CD4-positive, alpha-beta T cell treated with Interleukin-21 for 1 hour (primary cell): ENCODE measurements at regions not wholly inside any gene's neighbourhood (a gene's known extent, or its start where the extent isn't known, plus 50 kb on each side); places are given as distances from the start of the nearest gene placed in this dataset.
"Not testable (repeated sequence)": the region's sequence is repeated elsewhere in the genome, so short reads cannot be mapped to it uniquely, and the experiment has no call there.

Experiments
- DNase-seq: peaks from one replicate; pipeline ENCODE4 v3.0.0-alpha.2; 2020

- no peak for DNase-seq
Measured at GRCh38 chr2:16059393-16060016, 119.2 kb downstream of the MYCN start.

- no peak for DNase-seq
Measured at GRCh38 chr2:16058747-16059358, 118.5 kb downstream of the MYCN start.

GRCh38 chr2:16058256-16058655, 117.9 kb downstream of the MYCN start:
- DNase-seq: no peak

- no peak for DNase-seq
Measured at GRCh38 chr2:16057661-16058060, 117.3 kb downstream of the MYCN start.

- no peak for DNase-seq
Measured at GRCh38 chr2:16055848-16056580, 115.7 kb downstream of the MYCN start.

GRCh38 chr2:16053437-16054257, 113.3 kb downstream of the MYCN start:
- no peak for DNase-seq

- DNase-seq: not testable (repeated sequence)
Measured at GRCh38 chr2:16052571-16053052, 112.3 kb downstream of the MYCN start.

GRCh38 chr2:16051841-16052564, 111.7 kb downstream of the MYCN start:
- DNase-seq: no peak

- no peak for DNase-seq
Measured at GRCh38 chr2:16050908-16051489, 110.6 kb downstream of the MYCN start.

- no peak for DNase-seq
Measured at GRCh38 chr2:16050261-16050907, 110.0 kb downstream of the MYCN start.

GRCh38 chr2:16049406-16049805, 109.1 kb downstream of the MYCN start:
- DNase-seq: no peak

GRCh38 chr2:16048466-16048865, 108.1 kb downstream of the MYCN start:
- no peak for DNase-seq

GRCh38 chr2:16047701-16048100, 107.4 kb downstream of the MYCN start:
- no peak for DNase-seq

- no peak for DNase-seq
Measured at GRCh38 chr2:16046649-16047048, 106.3 kb downstream of the MYCN start.

GRCh38 chr2:16045653-16046352, 105.5 kb downstream of the MYCN start:
- DNase-seq: no peak

- no peak for DNase-seq
Measured at GRCh38 chr2:16044946-16045456, 104.7 kb downstream of the MYCN start.

GRCh38 chr2:16043627-16044026, 103.3 kb downstream of the MYCN start:
- DNase-seq: no peak

GRCh38 chr2:16043192-16043591, 102.8 kb downstream of the MYCN start:
- no peak for DNase-seq

- no peak for DNase-seq
Measured at GRCh38 chr2:16042201-16042700, 101.9 kb downstream of the MYCN start.

- DNase-seq: no peak
Measured at GRCh38 chr2:16040271-16041010, 100.1 kb downstream of the MYCN start.
